ENCODE measurements at regions not wholly inside any gene's neighbourhood (a gene's known extent, or its start where the extent isn't known, plus 50 kb on each side); places are given as distances from the start of the nearest gene placed in this dataset.

- TF ChIP-seq TAF1 (IDR thresholded peaks at IDR 0.05; ENCODE audit: low read depth, low read length) = no peak
- TF ChIP-seq POLR2AphosphoS5 (IDR thresholded peaks at IDR 0.05; ENCODE audit: low read depth, low read length) = no peak
- no peak for TF ChIP-seq SPI1 (IDR thresholded peaks at IDR 0.05; ENCODE audit: low read depth, low read length)
Measured at GRCh38 chr6:8240301-8240700, 138.0 kb upstream of the EEF1E1 start.
